ENCODE measurements at regions not wholly inside any gene's neighbourhood (a gene's known extent, or its start where the extent isn't known, plus 50 kb on each side); places are given as distances from the start of the nearest gene placed in this dataset.

GRCh38 chr4:71254451-71255012 is 84.3 kb upstream of the SLC4A4 start:
- H3K4me3 ChIP-seq = no peak overlapping the region
- intact Hi-C loops (cut with DNase I; ENCODE audit: low total_unique reads) = no loop called here
- no peaks in the 10 kb centered on the region for H3K27me3 ChIP-seq
- no peaks in the 10 kb centered on the region for H3K9me3 ChIP-seq
- H3K4me1 ChIP-seq = no peaks in the 10 kb centered on the region
- TF ChIP-seq POLR2A (IDR thresholded peaks at IDR 0.05) = no peak
- TF ChIP-seq, protein P1, sequence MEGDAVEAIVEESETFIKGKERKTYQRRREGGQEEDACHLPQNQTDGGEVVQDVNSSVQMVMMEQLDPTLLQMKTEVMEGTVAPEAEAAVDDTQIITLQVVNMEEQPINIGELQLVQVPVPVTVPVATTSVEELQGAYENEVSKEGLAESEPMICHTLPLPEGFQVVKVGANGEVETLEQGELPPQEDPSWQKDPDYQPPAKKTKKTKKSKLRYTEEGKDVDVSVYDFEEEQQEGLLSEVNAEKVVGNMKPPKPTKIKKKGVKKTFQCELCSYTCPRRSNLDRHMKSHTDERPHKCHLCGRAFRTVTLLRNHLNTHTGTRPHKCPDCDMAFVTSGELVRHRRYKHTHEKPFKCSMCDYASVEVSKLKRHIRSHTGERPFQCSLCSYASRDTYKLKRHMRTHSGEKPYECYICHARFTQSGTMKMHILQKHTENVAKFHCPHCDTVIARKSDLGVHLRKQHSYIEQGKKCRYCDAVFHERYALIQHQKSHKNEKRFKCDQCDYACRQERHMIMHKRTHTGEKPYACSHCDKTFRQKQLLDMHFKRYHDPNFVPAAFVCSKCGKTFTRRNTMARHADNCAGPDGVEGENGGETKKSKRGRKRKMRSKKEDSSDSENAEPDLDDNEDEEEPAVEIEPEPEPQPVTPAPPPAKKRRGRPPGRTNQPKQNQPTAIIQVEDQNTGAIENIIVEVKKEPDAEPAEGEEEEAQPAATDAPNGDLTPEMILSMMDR (IDR thresholded peaks at IDR 0.05) = no peak
- no peaks in the 10 kb centered on the region for H3K36me3 ChIP-seq
- H3K27ac ChIP-seq = no peak overlapping the region
- no peak for DNase-seq

- H3K4me3 ChIP-seq = no peak overlapping the region
- H3K4me1 ChIP-seq = no peaks in the 10 kb centered on the region
- H3K27ac ChIP-seq = no peak overlapping the region
- DNase-seq = no peak
- H3K9me3 ChIP-seq = no peaks in the 10 kb centered on the region
- no peaks in the 10 kb centered on the region for H3K36me3 ChIP-seq
- H3K27me3 ChIP-seq = no peaks in the 10 kb centered on the region
- intact Hi-C loops (cut with DNase I; ENCODE audit: low total_unique reads) = no loop called here
- TF ChIP-seq, protein P1 (IDR thresholded peaks at IDR 0.05) = no peak
- TF ChIP-seq POLR2A (IDR thresholded peaks at IDR 0.05) = no peak
Measured at GRCh38 chr4:71255976-71256375, 82.8 kb upstream of the SLC4A4 start.

DNA sequence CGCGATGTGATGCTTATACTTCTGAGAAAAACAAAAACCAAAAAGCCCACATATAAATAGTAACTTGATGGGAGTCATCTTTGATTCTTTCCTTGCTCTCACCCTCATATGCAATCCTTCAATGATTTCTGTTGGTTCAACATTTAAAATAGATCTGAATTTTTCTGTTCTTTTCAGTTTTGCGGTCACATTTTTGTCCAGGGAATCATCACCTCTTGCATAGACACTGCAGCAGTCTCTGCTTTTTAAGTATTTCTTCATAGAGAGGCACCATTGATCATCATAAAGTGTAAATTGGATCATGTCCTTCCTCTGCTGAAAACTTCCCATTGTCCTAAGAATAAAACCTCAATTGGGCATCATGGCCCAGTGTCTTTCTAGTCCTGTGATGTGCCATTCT is 81.1 kb upstream of the SLC4A4 start:
- intact Hi-C loops (cut with DNase I; ENCODE audit: low total_unique reads) = no loop called here
- no peak for DNase-seq
- Histone ChIP-seq H3K36me3 (no peaks in the 10 kb centered on the region), H3K4me3 (no peak overlapping the region), H3K27me3 (no peaks in the 10 kb centered on the region), H3K4me1 (no peaks in the 10 kb centered on the region), H3K9me3 (no peaks in the 10 kb centered on the region), H3K27ac (no peak overlapping the region)
- TF ChIP-seq POLR2A (IDR thresholded peaks at IDR 0.05) = no peak
- TF ChIP-seq, protein P1 (IDR thresholded peaks at IDR 0.05) = no peak

- TF ChIP-seq, protein P1 (IDR thresholded peaks at IDR 0.05) = no peak
- no peak for TF ChIP-seq POLR2A (IDR thresholded peaks at IDR 0.05)
- intact Hi-C loops (cut with DNase I; ENCODE audit: low total_unique reads) = no loop called here
Measured at GRCh38 chr4:71258323-71258722, 80.5 kb upstream of the SLC4A4 start.

GRCh38 chr4:71259280-71259679 is 79.5 kb upstream of the SLC4A4 start:
- no peak overlapping the region for H3K4me3 ChIP-seq
- no peak for DNase-seq
- TF ChIP-seq POLR2A (IDR thresholded peaks at IDR 0.05) = no peak
- TF ChIP-seq, protein P1 (IDR thresholded peaks at IDR 0.05) = no peak
- intact Hi-C loops (cut with DNase I; ENCODE audit: low total_unique reads) = no loop called here
- H3K27me3 ChIP-seq = no peaks in the 10 kb centered on the region
- no peaks in the 10 kb centered on the region for H3K4me1 ChIP-seq
- no peaks in the 10 kb centered on the region for H3K9me3 ChIP-seq
- no peak overlapping the region for H3K27ac ChIP-seq
- H3K36me3 ChIP-seq = no peaks in the 10 kb centered on the region

More at GRCh38 chr4:71258323-71258722, 80.5 kb upstream of the SLC4A4 start:
- H3K9me3 ChIP-seq = no peaks in the 10 kb centered on the region
- H3K4me3 ChIP-seq = no peak overlapping the region
- H3K27me3 ChIP-seq = no peaks in the 10 kb centered on the region
- no peaks in the 10 kb centered on the region for H3K36me3 ChIP-seq
- H3K27ac ChIP-seq = no peak overlapping the region
- no peak for DNase-seq
- H3K4me1 ChIP-seq = no peaks in the 10 kb centered on the region
